Large intestine (tissue), 3 donors: ENCODE measurements at regions not wholly inside any gene's neighbourhood (a gene's known extent, or its start where the extent isn't known, plus 50 kb on each side); places are given as distances from the start of the nearest gene placed in this dataset.

Source experiments
- DNase-seq, 2 donors: peaks; one replicate each; pipeline versions ENCODE4 v3.0.0 to v3.0.0-alpha.2; 2013
- H3K27ac ChIP-seq: one replicate; pipeline ENCODE4 v1.5.1; 2013; ENCODE audit warnings: low read length
- H3K27me3 ChIP-seq: 2 replicates; pipeline ENCODE4 v1.6.1; 2013; ENCODE audit warnings: low read length; ENCODE audit not compliant: control insufficient read depth, insufficient read depth
- H3K36me3 ChIP-seq: 2 replicates; pipeline ENCODE4 v1.6.1; 2013; ENCODE audit warnings: low read length; ENCODE audit not compliant: control insufficient read depth, insufficient read depth
- H3K4me1 ChIP-seq: one replicate; pipeline ENCODE4 v1.6.1; 2013; ENCODE audit warnings: low read length; ENCODE audit not compliant: control insufficient read depth, insufficient read depth
- H3K4me3 ChIP-seq: one replicate; pipeline ENCODE4 v1.5.1; 2013; ENCODE audit warnings: low read length
- H3K9me3 ChIP-seq: one replicate; pipeline ENCODE4 v1.6.1; 2013; ENCODE audit warnings: mild to moderate bottlenecking, low read depth, low read length, moderate library complexity; ENCODE audit not compliant: control insufficient read depth
- WGBS: methylation state at CpG from one replicate; pipeline ENCODE4 v1.1.5; 2013; ENCODE audit warnings: low lambda C conversion rate; ENCODE audit not compliant: insufficient coverage; 5-methylcytosine and 5-hydroxymethylcytosine counted together

- Histone ChIP-seq H3K4me3 (no peak overlapping the region), H3K36me3 (no peaks in the 10 kb centered on the region), H3K4me1 (no peaks in the 10 kb centered on the region), H3K27ac (no peak overlapping the region), H3K27me3 (no peaks in the 10 kb centered on the region), H3K9me3 (no peaks in the 10 kb centered on the region)
- 69% methylated on average over 4 of the region's 13 CpGs for WGBS
- DNase-seq = no peak
These were observed 526.3 kb downstream of the MATN1 start for GRCh38 chr1:30196872-30197638.

GRCh38 chr1:30196457-30196856 is 526.9 kb downstream of the MATN1 start:
- Histone ChIP-seq H3K4me3 (no peak overlapping the region), H3K9me3 (no peaks in the 10 kb centered on the region), H3K27me3 (no peaks in the 10 kb centered on the region), H3K27ac (no peak overlapping the region), H3K4me1 (no peaks in the 10 kb centered on the region), H3K36me3 (no peaks in the 10 kb centered on the region)
- no peak for DNase-seq

- Histone ChIP-seq H3K36me3 (no peaks in the 10 kb centered on the region), H3K9me3 (no peaks in the 10 kb centered on the region), H3K4me1 (no peaks in the 10 kb centered on the region), H3K27me3 (no peaks in the 10 kb centered on the region), H3K27ac (no peak overlapping the region), H3K4me3 (no peak overlapping the region)
- DNase-seq = no peak
- no CpG with 5 or more reads among the region's 17 CpGs for WGBS
These were observed 527.8 kb downstream of the MATN1 start for GRCh38 chr1:30195424-30196134.

- no peaks in the 10 kb centered on the region for H3K27me3 ChIP-seq
- DNase-seq = no peak
- H3K4me3 ChIP-seq = no peak overlapping the region
- H3K27ac ChIP-seq = no peak overlapping the region
- H3K4me1 ChIP-seq = no peaks in the 10 kb centered on the region
- WGBS = 80% methylated on average over 1 of the region's 8 CpGs
- H3K9me3 ChIP-seq = no peaks in the 10 kb centered on the region
- no peaks in the 10 kb centered on the region for H3K36me3 ChIP-seq
These were observed 528.5 kb downstream of the MATN1 start for GRCh38 chr1:30194741-30195423.

GRCh38 chr1:30194046-30194619 is 529.3 kb downstream of the MATN1 start:
- Histone ChIP-seq H3K4me3 (no peak overlapping the region), H3K27me3 (no peaks in the 10 kb centered on the region), H3K9me3 (no peaks in the 10 kb centered on the region), H3K36me3 (no peaks in the 10 kb centered on the region), H3K4me1 (no peaks in the 10 kb centered on the region), H3K27ac (no peak overlapping the region)
- no peak for DNase-seq
- no CpG with 5 or more reads among the region's 6 CpGs for WGBS

- no peak overlapping the region for H3K27ac ChIP-seq
- WGBS = 83% methylated on average over 1 of the region's 3 CpGs
- H3K4me3 ChIP-seq = no peak overlapping the region
- no peaks in the 10 kb centered on the region for H3K36me3 ChIP-seq
- no peak for DNase-seq
- no peaks in the 10 kb centered on the region for H3K27me3 ChIP-seq
- no peaks in the 10 kb centered on the region for H3K9me3 ChIP-seq
- no peaks in the 10 kb centered on the region for H3K4me1 ChIP-seq
These were observed 530.3 kb downstream of the MATN1 start for GRCh38 chr1:30192969-30193630.

GRCh38 chr1:30191154-30191702 is 532.2 kb downstream of the MATN1 start:
- Histone ChIP-seq H3K36me3 (no peaks in the 10 kb centered on the region), H3K4me1 (no peaks in the 10 kb centered on the region), H3K27ac (no peak overlapping the region), H3K4me3 (no peak overlapping the region), H3K9me3 (no peaks in the 10 kb centered on the region), H3K27me3 (peaks cover 3% of the 10 kb centered on the region)
- no peak for DNase-seq
- no CpG with 5 or more reads among the region's 2 CpGs for WGBS

- H3K27ac ChIP-seq = no peak overlapping the region
- H3K4me1 ChIP-seq = no peaks in the 10 kb centered on the region
These were observed 532.8 kb downstream of the MATN1 start for GRCh38 chr1:30190511-30191153.

GRCh38 chr1:30189818-30190500 is 533.4 kb downstream of the MATN1 start:
- no peaks in the 10 kb centered on the region for H3K36me3 ChIP-seq
- no peak overlapping the region for H3K27ac ChIP-seq
- no peaks in the 10 kb centered on the region for H3K4me1 ChIP-seq
- DNase-seq = no peak
- H3K4me3 ChIP-seq = no peak overlapping the region
- peaks cover 3% of the 10 kb centered on the region for H3K27me3 ChIP-seq
- no peaks in the 10 kb centered on the region for H3K9me3 ChIP-seq
- no CpG with 5 or more reads among the region's 9 CpGs for WGBS

More at GRCh38 chr1:30190511-30191153, 532.8 kb downstream of the MATN1 start:
- Histone ChIP-seq H3K9me3 (no peaks in the 10 kb centered on the region), H3K4me3 (no peak overlapping the region), H3K36me3 (no peaks in the 10 kb centered on the region), H3K27me3 (peaks cover 3% of the 10 kb centered on the region)
- no CpG with 5 or more reads among the region's 9 CpGs for WGBS
- no peak for DNase-seq
